Choroid plexus epithelial cell (primary cell): ENCODE measurements at regions not wholly inside any gene's neighbourhood (a gene's known extent, or its start where the extent isn't known, plus 50 kb on each side); places are given as distances from the start of the nearest gene placed in this dataset.

Experiments
- DNase-seq: peaks from one replicate; pipeline ENCODE4 v3.0.0-alpha.2; 2010; ENCODE audit warnings: low read depth
- H3K4me3 ChIP-seq: 2 replicates; pipeline ENCODE4 v1.5.1; 2011; ENCODE audit warnings: low read depth, mild to moderate bottlenecking, control low read depth, low read length, moderate library complexity
- CTCF ChIP-seq: conservative IDR thresholded peaks from 2 replicates; pipeline ENCODE4 v1.5.1; 2011; ENCODE audit warnings: low read depth, mild to moderate bottlenecking, control low read depth, inconsistent platforms, low read length, moderate library complexity

- DNase-seq, result no peak
- TF ChIP-seq CTCF, result no peak
- H3K4me3 ChIP-seq, result no peak overlapping the region
These were observed 177.6 kb upstream of the FBXL7 start for GRCh38 chr5:15322421-15322820.

GRCh38 chr5:15321776-15322175 is 178.2 kb upstream of the FBXL7 start:
- no peak for DNase-seq
- H3K4me3 ChIP-seq, result no peak overlapping the region
- TF ChIP-seq CTCF, result no peak

GRCh38 chr5:15320871-15321270 is 179.1 kb upstream of the FBXL7 start:
- DNase-seq, result no peak
- H3K4me3 ChIP-seq, result no peak overlapping the region
- TF ChIP-seq CTCF, result no peak

- no peak for DNase-seq
- TF ChIP-seq CTCF, result no peak
- no peak overlapping the region for H3K4me3 ChIP-seq
These were observed 194.8 kb upstream of the FBXL7 start for GRCh38 chr5:15304914-15305834.

- DNase-seq, result no peak
- TF ChIP-seq CTCF, result no peak
These were observed 195.8 kb upstream of the FBXL7 start for GRCh38 chr5:15304066-15304731.

GRCh38 chr5:15300141-15300540 is 199.8 kb upstream of the FBXL7 start:
- no peak for DNase-seq
- no peak for TF ChIP-seq CTCF
- no peak overlapping the region for H3K4me3 ChIP-seq

More at GRCh38 chr5:15304066-15304731, 195.8 kb upstream of the FBXL7 start:
- no peak overlapping the region for H3K4me3 ChIP-seq
